WTC11 (cell line): ENCODE measurements at regions not wholly inside any gene's neighbourhood (a gene's known extent, or its start where the extent isn't known, plus 50 kb on each side); places are given as distances from the start of the nearest gene placed in this dataset.

Experiments used
- ATAC-seq: fragments of 200-7000 bp; cut with Tn5 transposase; 2 replicates; pipeline ENCODE4 v1.10.0; 2021; ENCODE audit warnings: mild to moderate bottlenecking, moderate library complexity
- CTCF ChIA-PET: fragments of 300-600 bp; sonication (Branson Sonifier 250); formaldehyde crosslinking; loops from one replicate; lab custom pipeline; 2021; ENCODE audit warnings: antibody characterized with exemption; lab: Charles Lee
- POLR2A ChIA-PET: fragments of 350-600 bp; sonication (Branson Sonifier 250); formaldehyde crosslinking; loops from one replicate; lab custom pipeline; 2021; ENCODE audit warnings: antibody characterized with exemption; lab: Charles Lee
- DNase-seq: peaks from one replicate; pipeline ENCODE4 v3.0.0; 2021; ENCODE audit warnings: low spot score
- H3K27ac Mint-ChIP-seq: 2 replicates; pipeline ENCODE4 v1.8.0; 2021; ENCODE audit warnings: mixed read lengths
- H3K27me3 Mint-ChIP-seq: 2 replicates; pipeline ENCODE4 v1.8.0; 2021; ENCODE audit warnings: low read depth, mild to moderate bottlenecking, moderate library complexity, mixed read lengths
- H3K36me3 Mint-ChIP-seq: 2 replicates; pipeline ENCODE4 v1.8.0; 2021; ENCODE audit warnings: mixed read lengths
- H3K4me1 Mint-ChIP-seq: 2 replicates; pipeline ENCODE4 v1.8.0; 2022; ENCODE audit warnings: mixed read lengths
- H3K4me3 Mint-ChIP-seq: 2 replicates; pipeline ENCODE4 v1.8.0; 2021; ENCODE audit warnings: mild to moderate bottlenecking, moderate library complexity, mixed read lengths
- H3K9me3 Mint-ChIP-seq: 2 replicates; pipeline ENCODE4 v1.8.0; 2021; ENCODE audit warnings: mixed read lengths
- ATF2 ChIP-seq: sonication (generic); formaldehyde crosslinking; IDR thresholded peaks from 2 replicates; pipeline ENCODE4 v1.8.1; 2022; ENCODE audit warnings: low read depth, missing genetic modification reagents, borderline replicate concordance
- ATF6 ChIP-seq: sonication (generic); formaldehyde crosslinking; IDR thresholded peaks from 2 replicates; pipeline ENCODE4 v1.8.1; 2023; ENCODE audit warnings: mild to moderate bottlenecking, missing genetic modification reagents
- CREB1 ChIP-seq: sonication (generic); formaldehyde crosslinking; IDR thresholded peaks from 2 replicates; pipeline ENCODE4 v1.8.0; 2023; ENCODE audit warnings: mild to moderate bottlenecking, missing genetic modification reagents
- E2F4 ChIP-seq: sonication (generic); formaldehyde crosslinking; IDR thresholded peaks from 2 replicates; pipeline ENCODE4 v1.8.1; 2022; ENCODE audit warnings: low read depth, mild to moderate bottlenecking, moderate library complexity, missing genetic modification reagents, borderline replicate concordance
- EMX1 ChIP-seq: fragments of 250-450 bp; sonication (Bioruptor Pico); IDR thresholded peaks from 2 replicates; pipeline ENCODE4 v1.8.0; 2021; ENCODE audit warnings: mild to moderate bottlenecking
- GRHL2 ChIP-seq: fragments of 250-450 bp; sonication (Bioruptor Pico); IDR thresholded peaks from 2 replicates; pipeline ENCODE4 v1.8.0; 2022; ENCODE audit warnings: mild to moderate bottlenecking, moderate library complexity; ENCODE audit not compliant: insufficient replicate concordance, severe bottlenecking
- IRF1 ChIP-seq: sonication (generic); formaldehyde crosslinking; IDR thresholded peaks from 2 replicates; pipeline ENCODE4 v1.8.0; 2023; ENCODE audit warnings: missing genetic modification reagents
- MAX ChIP-seq: sonication (generic); formaldehyde crosslinking; IDR thresholded peaks from 2 replicates; pipeline ENCODE4 v1.8.0; 2022; ENCODE audit warnings: mild to moderate bottlenecking, missing genetic modification reagents
- MLX ChIP-seq: sonication (generic); formaldehyde crosslinking; IDR thresholded peaks from 2 replicates; pipeline ENCODE4 v1.8.1; 2023; ENCODE audit warnings: mild to moderate bottlenecking, missing genetic modification reagents, moderate library complexity
- MXD4 ChIP-seq: fragments of 250-450 bp; sonication (Bioruptor Pico); IDR thresholded peaks from 2 replicates; pipeline ENCODE4 v1.8.0; 2021; ENCODE audit warnings: mild to moderate bottlenecking, moderate library complexity, borderline replicate concordance
- NFYB ChIP-seq: sonication (generic); formaldehyde crosslinking; conservative IDR thresholded peaks from 2 replicates; pipeline ENCODE4 v1.8.0; 2022; ENCODE audit warnings: low read depth, missing genetic modification reagents
- NR1H2 ChIP-seq: sonication (generic); formaldehyde crosslinking; IDR thresholded peaks from 2 replicates; pipeline ENCODE4 v1.9.0; 2021; ENCODE audit warnings: mild to moderate bottlenecking, moderate library complexity, missing genetic modification reagents
- NR3C1 ChIP-seq: sonication (generic); formaldehyde crosslinking; conservative IDR thresholded peaks from 2 replicates; pipeline ENCODE4 v1.8.1; 2023; ENCODE audit warnings: low read depth, mild to moderate bottlenecking, missing genetic modification reagents
- PRDM15 ChIP-seq: sonication (generic); formaldehyde crosslinking; IDR thresholded peaks from 2 replicates; pipeline ENCODE4 v1.8.0; 2022; ENCODE audit warnings: missing genetic modification reagents
- SMAD3 ChIP-seq: sonication (generic); formaldehyde crosslinking; IDR thresholded peaks from 2 replicates; pipeline ENCODE4 v1.8.0; 2022; ENCODE audit warnings: missing genetic modification reagents, mild to moderate bottlenecking, borderline replicate concordance
- SMAD4 ChIP-seq: sonication (generic); formaldehyde crosslinking; IDR thresholded peaks from 2 replicates; pipeline ENCODE4 v1.8.0; 2022; ENCODE audit warnings: mild to moderate bottlenecking, missing genetic modification reagents
- USF1 ChIP-seq: sonication (generic); formaldehyde crosslinking; IDR thresholded peaks from 2 replicates; pipeline ENCODE4 v1.8.0; 2022; ENCODE audit warnings: mild to moderate bottlenecking, missing genetic modification reagents
- ZNF219 ChIP-seq: sonication (generic); formaldehyde crosslinking; IDR thresholded peaks from 2 replicates; pipeline ENCODE4 v1.8.0; 2023; ENCODE audit warnings: missing genetic modification reagents, mild to moderate bottlenecking, borderline replicate concordance
- ZNF532 ChIP-seq: fragments of 250-450 bp; sonication (Bioruptor Pico); IDR thresholded peaks from 2 replicates; pipeline ENCODE4 v1.9.0; 2021; ENCODE audit warnings: mild to moderate bottlenecking, borderline replicate concordance
- ZSCAN18 ChIP-seq: fragments of 250-450 bp; sonication (Bioruptor Pico); IDR thresholded peaks from 2 replicates; pipeline ENCODE4 v2.1.2; 2022; ENCODE audit warnings: mild to moderate bottlenecking, moderate library complexity

- DNase-seq (no peak), ATAC-seq (no peak)
- H3K4me1 Mint-ChIP-seq: no peaks in the 10 kb centered on the region
- ChIA-PET POLR2A (no interaction called here), CTCF (no interaction called here)
- no peaks in the 10 kb centered on the region for H3K9me3 Mint-ChIP-seq
- H3K27ac Mint-ChIP-seq: no peak overlapping the region
- H3K36me3 Mint-ChIP-seq: peaks cover 11% of the 10 kb centered on the region
- TF ChIP-seq NFYB (CRISPR knock-in tag) (no peak), ZSCAN18 (no peak), CREB1 (CRISPR knock-in tag) (no peak), ZNF532 (no peak), PRDM15 (CRISPR knock-in tag) (no peak), SMAD4 (CRISPR knock-in tag) (no peak), ATF2 (no peak), ZNF219 (CRISPR knock-in tag) (no peak), MAX (CRISPR knock-in tag) (no peak), GRHL2 (CRISPR knock-in tag) (no peak), E2F4 (CRISPR knock-in tag) (no peak), NR1H2 (CRISPR knock-in tag) (no peak), EMX1 (CRISPR knock-in tag) (no peak), MXD4 (CRISPR knock-in tag) (no peak), ATF6 (CRISPR knock-in tag) (no peak), SMAD3 (CRISPR knock-in tag) (no peak), NR3C1 (CRISPR knock-in tag) (no peak), IRF1 (CRISPR knock-in tag) (no peak), MLX (CRISPR knock-in tag) (no peak), USF1 (CRISPR knock-in tag) (no peak)
- no peak overlapping the region for H3K4me3 Mint-ChIP-seq
- H3K27me3 Mint-ChIP-seq: no peaks in the 10 kb centered on the region
Measured at GRCh38 chr2:751474-751873, 74.3 kb upstream of the TMEM18 start.
